ENCODE measurements at regions not wholly inside any gene's neighbourhood (a gene's known extent, or its start where the extent isn't known, plus 50 kb on each side); places are given as distances from the start of the nearest gene placed in this dataset.
"Not testable (repeated sequence)": the region's sequence is repeated elsewhere in the genome, so short reads cannot be mapped to it uniquely, and the experiment has no call there.

- H3K27me3 ChIP-seq (ENCODE audit: control insufficient read depth in 1 of 2, insufficient read depth in 2 of 2, low read length in 2 of 2); H3K4me3 ChIP-seq (replicated peaks in 1 of 3; ENCODE audit: insufficient read depth in 1 of 3, low read depth in 2 of 3, low read length in 3 of 3); POLR2A ChIA-PET; BruUV-seq (replicated peaks); H3K27ac ChIP-seq (ENCODE audit: extremely low read length, insufficient read depth, low read length); H2AFZ ChIP-seq (ENCODE audit: low read length); intact Hi-C loops (cut with micrococcal nuclease; ENCODE audit: unreplicated experiment); DNase-seq (ENCODE audit: low spot score); FAIRE-seq; H3K4me2 ChIP-seq (ENCODE audit: low read depth, low read length); ATAC-seq; CTCF ChIA-PET (ENCODE audit: low intra/inter-chr PET ratio, low total read pairs); H4K20me1 ChIP-seq (ENCODE audit: insufficient read depth, low read length); H3K4me1 ChIP-seq (ENCODE audit: insufficient read depth, low read length); in situ Hi-C loops (cut with HindIII; ENCODE audit: extremely low pct_ligation_motif_present, low pct_unique_long_range_greater_than_20kb); H3K9me3 ChIP-seq (ENCODE audit: low read length); H3K79me2 ChIP-seq (ENCODE audit: insufficient read depth, low read length); H3K9ac ChIP-seq (ENCODE audit: insufficient read depth, low read depth, low read length); H3K36me3 ChIP-seq (replicated peaks in 1 of 2; ENCODE audit: control insufficient read depth in 1 of 2, insufficient read depth in 2 of 2, low read length in 2 of 2): not testable (repeated sequence)
- WGBS (ENCODE audit: low lambda C conversion rate) = 0% methylated on average over 1 of the region's 2 CpGs
Observed at GRCh38 chr16:33966855-33967254, 507.4 kb downstream of the TP53TG3F start.

GRCh38 chr16:33974557-33974956, 515.1 kb downstream of the TP53TG3F start:
- H3K4me2 ChIP-seq (ENCODE audit: low read depth, low read length); H3K27ac ChIP-seq (ENCODE audit: extremely low read length, insufficient read depth, low read length); H4K20me1 ChIP-seq (ENCODE audit: insufficient read depth, low read length); H3K36me3 ChIP-seq (replicated peaks in 1 of 2; ENCODE audit: control insufficient read depth in 1 of 2, insufficient read depth in 2 of 2, low read length in 2 of 2); BruUV-seq (replicated peaks); H2AFZ ChIP-seq (ENCODE audit: low read length); H3K9ac ChIP-seq (ENCODE audit: insufficient read depth, low read depth, low read length); DNase-seq (ENCODE audit: low spot score); intact Hi-C loops (cut with micrococcal nuclease; ENCODE audit: unreplicated experiment); FAIRE-seq; POLR2A ChIA-PET; H3K9me3 ChIP-seq (ENCODE audit: low read length); H3K27me3 ChIP-seq (ENCODE audit: control insufficient read depth in 1 of 2, insufficient read depth in 2 of 2, low read length in 2 of 2); CTCF ChIA-PET (ENCODE audit: low intra/inter-chr PET ratio, low total read pairs); in situ Hi-C loops (cut with HindIII; ENCODE audit: extremely low pct_ligation_motif_present, low pct_unique_long_range_greater_than_20kb); H3K4me1 ChIP-seq (ENCODE audit: insufficient read depth, low read length); H3K4me3 ChIP-seq (replicated peaks in 1 of 3; ENCODE audit: insufficient read depth in 1 of 3, low read depth in 2 of 3, low read length in 3 of 3); H3K79me2 ChIP-seq (ENCODE audit: insufficient read depth, low read length): not testable (repeated sequence)
- no CpG with 5 or more reads among the region's 8 CpGs for WGBS (ENCODE audit: low lambda C conversion rate)
- ATAC-seq = peak; percentile 21

- DNase-seq (ENCODE audit: low spot score); H3K27me3 ChIP-seq (ENCODE audit: control insufficient read depth in 1 of 2, insufficient read depth in 2 of 2, low read length in 2 of 2); H3K79me2 ChIP-seq (ENCODE audit: insufficient read depth, low read length); POLR2A ChIA-PET; H3K27ac ChIP-seq (ENCODE audit: extremely low read length, insufficient read depth, low read length); H4K20me1 ChIP-seq (ENCODE audit: insufficient read depth, low read length); H3K9me3 ChIP-seq (ENCODE audit: low read length); FAIRE-seq; H2AFZ ChIP-seq (ENCODE audit: low read length); H3K4me1 ChIP-seq (ENCODE audit: insufficient read depth, low read length); H3K4me2 ChIP-seq (ENCODE audit: low read depth, low read length); ATAC-seq; intact Hi-C loops (cut with micrococcal nuclease; ENCODE audit: unreplicated experiment); CTCF ChIA-PET (ENCODE audit: low intra/inter-chr PET ratio, low total read pairs); H3K36me3 ChIP-seq (replicated peaks in 1 of 2; ENCODE audit: control insufficient read depth in 1 of 2, insufficient read depth in 2 of 2, low read length in 2 of 2); in situ Hi-C loops (cut with HindIII; ENCODE audit: extremely low pct_ligation_motif_present, low pct_unique_long_range_greater_than_20kb); H3K9ac ChIP-seq (ENCODE audit: insufficient read depth, low read depth, low read length); H3K4me3 ChIP-seq (replicated peaks in 1 of 3; ENCODE audit: insufficient read depth in 1 of 3, low read depth in 2 of 3, low read length in 3 of 3); BruUV-seq (replicated peaks): not testable (repeated sequence)
- WGBS (ENCODE audit: low lambda C conversion rate) = no CpG with 5 or more reads among the region's 55 CpGs
Observed at GRCh38 chr16:33975744-33976143, 516.3 kb downstream of the TP53TG3F start.

GRCh38 chr16:33976521-33976920, 517.1 kb downstream of the TP53TG3F start:
- H3K79me2 ChIP-seq (ENCODE audit: insufficient read depth, low read length); CTCF ChIA-PET (ENCODE audit: low intra/inter-chr PET ratio, low total read pairs); ATAC-seq; POLR2A ChIA-PET; H3K27ac ChIP-seq (ENCODE audit: extremely low read length, insufficient read depth, low read length); H3K4me1 ChIP-seq (ENCODE audit: insufficient read depth, low read length); H3K4me3 ChIP-seq (replicated peaks in 1 of 3; ENCODE audit: insufficient read depth in 1 of 3, low read depth in 2 of 3, low read length in 3 of 3); H3K9ac ChIP-seq (ENCODE audit: insufficient read depth, low read depth, low read length); H3K27me3 ChIP-seq (ENCODE audit: control insufficient read depth in 1 of 2, insufficient read depth in 2 of 2, low read length in 2 of 2); DNase-seq (ENCODE audit: low spot score); in situ Hi-C loops (cut with HindIII; ENCODE audit: extremely low pct_ligation_motif_present, low pct_unique_long_range_greater_than_20kb); H3K36me3 ChIP-seq (replicated peaks in 1 of 2; ENCODE audit: control insufficient read depth in 1 of 2, insufficient read depth in 2 of 2, low read length in 2 of 2); H3K4me2 ChIP-seq (ENCODE audit: low read depth, low read length); H3K9me3 ChIP-seq (ENCODE audit: low read length); H2AFZ ChIP-seq (ENCODE audit: low read length); BruUV-seq (replicated peaks); intact Hi-C loops (cut with micrococcal nuclease; ENCODE audit: unreplicated experiment); FAIRE-seq; H4K20me1 ChIP-seq (ENCODE audit: insufficient read depth, low read length): not testable (repeated sequence)
- WGBS (ENCODE audit: low lambda C conversion rate) = 26% methylated on average over 5 of the region's 25 CpGs

- H3K4me1 ChIP-seq (ENCODE audit: insufficient read depth, low read length); CTCF ChIA-PET (ENCODE audit: low intra/inter-chr PET ratio, low total read pairs); H3K27ac ChIP-seq (ENCODE audit: extremely low read length, insufficient read depth, low read length); H3K27me3 ChIP-seq (ENCODE audit: control insufficient read depth in 1 of 2, insufficient read depth in 2 of 2, low read length in 2 of 2); ATAC-seq; H3K36me3 ChIP-seq (replicated peaks in 1 of 2; ENCODE audit: control insufficient read depth in 1 of 2, insufficient read depth in 2 of 2, low read length in 2 of 2); H4K20me1 ChIP-seq (ENCODE audit: insufficient read depth, low read length); H3K4me3 ChIP-seq (replicated peaks in 1 of 3; ENCODE audit: insufficient read depth in 1 of 3, low read depth in 2 of 3, low read length in 3 of 3); POLR2A ChIA-PET; in situ Hi-C loops (cut with HindIII; ENCODE audit: extremely low pct_ligation_motif_present, low pct_unique_long_range_greater_than_20kb); BruUV-seq (replicated peaks); DNase-seq (ENCODE audit: low spot score); H3K9ac ChIP-seq (ENCODE audit: insufficient read depth, low read depth, low read length); H3K4me2 ChIP-seq (ENCODE audit: low read depth, low read length); H3K79me2 ChIP-seq (ENCODE audit: insufficient read depth, low read length); FAIRE-seq; H2AFZ ChIP-seq (ENCODE audit: low read length); intact Hi-C loops (cut with micrococcal nuclease; ENCODE audit: unreplicated experiment); H3K9me3 ChIP-seq (ENCODE audit: low read length): not testable (repeated sequence)
- no CpG with 5 or more reads among the region's 6 CpGs for WGBS (ENCODE audit: low lambda C conversion rate)
Observed at GRCh38 chr16:33978784-33979183, 519.4 kb downstream of the TP53TG3F start.

Data from HepG2 (cell line).